ENCODE measurements at regions not wholly inside any gene's neighbourhood (a gene's known extent, or its start where the extent isn't known, plus 50 kb on each side); places are given as distances from the start of the nearest gene placed in this dataset.

GRCh38 chr6:8705435-8706020 lies 270.2 kb upstream of the SLC35B3 start:
- DNase-seq (no peak), ATAC-seq (ENCODE audit: insufficient read depth, low FRiP score) (no peak)
- Histone ChIP-seq H3K27me3 (ENCODE audit: control insufficient read depth in 3 of 3, insufficient read depth in 3 of 3, low read length in 2 of 3) (no peaks in the 10 kb centered on the region), H3K9me3 (ENCODE audit: control insufficient read depth in 4 of 4, insufficient read depth in 3 of 4, low read length in 3 of 4) (no peaks in the 10 kb centered on the region), H3K4me3 (no peak overlapping the region), H3K27ac (ENCODE audit: low read depth in 1 of 2, low read length in 1 of 2) (no peak overlapping the region), H3K4me1 (ENCODE audit: control insufficient read depth in 5 of 5, insufficient read depth in 5 of 5, low read length in 5 of 5) (peaks cover 0 to 6% (median 0%) of the 10 kb centered on the region in 5 donors), H3K36me3 (ENCODE audit: control insufficient read depth in 4 of 4, insufficient read depth in 4 of 4, low read length in 4 of 4) (no peaks in the 10 kb centered on the region), H3K9ac (ENCODE audit: insufficient read depth in 1 of 2, low read length in 2 of 2) (no peak overlapping the region)
- no peak for TF ChIP-seq CTCF (IDR thresholded peaks at IDR 0.05; ENCODE audit: control extremely low read depth, extremely low read depth)
- WGBS, 2 donors: 29 to 44% methylated on average over 2 of the region's 2 CpGs

GRCh38 chr6:8703059-8703458 lies 267.7 kb upstream of the SLC35B3 start:
- 87 to 91% methylated on average over 1 of the region's 1 CpG for WGBS, 2 donors
- no peak overlapping the region for H3K4me3 ChIP-seq
- ATAC-seq (ENCODE audit: insufficient read depth, low FRiP score) (no peak), DNase-seq (no peak)
- no peaks in the 10 kb centered on the region for H3K36me3 ChIP-seq (ENCODE audit: control insufficient read depth in 4 of 4, insufficient read depth in 4 of 4, low read length in 4 of 4)
- H3K9ac ChIP-seq (ENCODE audit: insufficient read depth in 1 of 2, low read length in 2 of 2): no peak overlapping the region
- H3K27ac ChIP-seq (ENCODE audit: low read depth in 1 of 2, low read length in 1 of 2): no peak overlapping the region
- H3K9me3 ChIP-seq (ENCODE audit: control insufficient read depth in 4 of 4, insufficient read depth in 3 of 4, low read length in 3 of 4): no peaks in the 10 kb centered on the region
- peaks cover 0 to 2% (median 0%) of the 10 kb centered on the region in 5 donors for H3K4me1 ChIP-seq (ENCODE audit: control insufficient read depth in 5 of 5, insufficient read depth in 5 of 5, low read length in 5 of 5)
- no peaks in the 10 kb centered on the region for H3K27me3 ChIP-seq (ENCODE audit: control insufficient read depth in 3 of 3, insufficient read depth in 3 of 3, low read length in 2 of 3)
- TF ChIP-seq CTCF (IDR thresholded peaks at IDR 0.05; ENCODE audit: control extremely low read depth, extremely low read depth): no peak

DNA sequence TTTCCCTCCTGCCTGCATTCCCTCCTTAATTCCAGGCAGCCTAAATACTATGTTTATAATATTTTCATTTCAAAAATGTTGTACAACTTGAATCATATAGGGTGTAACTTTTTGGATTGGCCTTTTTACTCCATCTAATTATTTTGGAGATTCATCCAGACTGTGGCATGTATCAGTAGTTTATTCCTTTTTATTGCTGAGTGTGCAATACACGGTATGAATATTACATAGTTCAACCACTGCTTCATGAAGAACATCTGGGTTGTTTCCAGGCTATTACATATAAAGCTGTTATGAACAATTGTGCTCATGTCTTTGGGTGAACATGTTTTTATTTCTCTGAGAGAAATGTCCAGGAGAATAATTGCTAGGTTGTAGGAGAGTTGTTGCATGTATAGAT lies 253.5 kb upstream of the SLC35B3 start:
- Histone ChIP-seq H3K36me3 (ENCODE audit: control insufficient read depth in 4 of 4, insufficient read depth in 4 of 4, low read length in 4 of 4) (no peaks in the 10 kb centered on the region), H3K9ac (ENCODE audit: insufficient read depth in 1 of 2, low read length in 2 of 2) (no peak overlapping the region), H3K27me3 (ENCODE audit: control insufficient read depth in 3 of 3, insufficient read depth in 3 of 3, low read length in 2 of 3) (no peaks in the 10 kb centered on the region), H3K27ac (ENCODE audit: low read depth in 1 of 2, low read length in 1 of 2) (no peak overlapping the region), H3K4me3 (no peak overlapping the region), H3K9me3 (ENCODE audit: control insufficient read depth in 4 of 4, insufficient read depth in 3 of 4, low read length in 3 of 4) (peaks cover 0 to 7% (median 1%) of the 10 kb centered on the region in 4 donors), H3K4me1 (ENCODE audit: control insufficient read depth in 5 of 5, insufficient read depth in 5 of 5, low read length in 5 of 5) (no peaks in the 10 kb centered on the region)
- TF ChIP-seq CTCF (IDR thresholded peaks at IDR 0.05; ENCODE audit: control extremely low read depth, extremely low read depth): no peak
- DNase-seq (no peak), ATAC-seq (ENCODE audit: insufficient read depth, low FRiP score) (no peak)
- WGBS, 2 donors: 65 to 75% methylated on average over 1 of the region's 1 CpG

DNA sequence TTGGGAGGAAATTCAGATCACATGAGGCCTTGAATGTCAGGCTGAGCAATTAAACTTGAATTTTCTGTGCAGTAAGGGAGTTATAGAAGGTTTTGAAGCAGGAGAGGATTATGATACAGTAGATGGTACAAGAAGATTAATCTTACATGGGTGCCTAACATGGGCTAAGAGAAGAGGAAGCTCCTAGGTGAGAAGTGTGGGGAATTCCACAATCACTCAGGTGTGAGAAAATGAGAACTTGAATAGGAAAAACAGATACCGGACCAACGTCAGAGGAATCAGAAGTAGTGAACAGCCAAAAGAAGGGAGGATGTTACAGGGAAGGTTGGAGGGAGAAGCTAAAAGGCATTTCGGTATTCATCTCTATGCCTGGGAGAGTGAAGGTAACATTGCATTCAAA lies 250.7 kb upstream of the SLC35B3 start:
- ATAC-seq (ENCODE audit: insufficient read depth, low FRiP score): no peak

More for the DNA sequence above, 250.7 kb upstream of the SLC35B3 start:
- no peak overlapping the region for H3K9ac ChIP-seq (ENCODE audit: insufficient read depth in 1 of 2, low read length in 2 of 2)
- 80 to 90% methylated on average over 3 of the region's 3 CpGs for WGBS, 2 donors
- no peaks in the 10 kb centered on the region for H3K9me3 ChIP-seq (ENCODE audit: control insufficient read depth in 4 of 4, insufficient read depth in 3 of 4, low read length in 3 of 4)
- H3K27me3 ChIP-seq (ENCODE audit: control insufficient read depth in 3 of 3, insufficient read depth in 3 of 3, low read length in 2 of 3): no peaks in the 10 kb centered on the region
- H3K27ac ChIP-seq (ENCODE audit: low read depth in 1 of 2, low read length in 1 of 2): no peak overlapping the region
- DNase-seq: no peak
- TF ChIP-seq CTCF (IDR thresholded peaks at IDR 0.05; ENCODE audit: control extremely low read depth, extremely low read depth): no peak
- H3K36me3 ChIP-seq (ENCODE audit: control insufficient read depth in 4 of 4, insufficient read depth in 4 of 4, low read length in 4 of 4): no peaks in the 10 kb centered on the region
- no peak overlapping the region for H3K4me3 ChIP-seq
- no peaks in the 10 kb centered on the region for H3K4me1 ChIP-seq (ENCODE audit: control insufficient read depth in 5 of 5, insufficient read depth in 5 of 5, low read length in 5 of 5)
